WTC11 (cell line): ENCODE measurements at regions not wholly inside any gene's neighbourhood (a gene's known extent, or its start where the extent isn't known, plus 50 kb on each side); places are given as distances from the start of the nearest gene placed in this dataset.
"Not testable (repeated sequence)": the region's sequence is repeated elsewhere in the genome, so short reads cannot be mapped to it uniquely, and the experiment has no call there.

Experiments used
- ATF3 ChIP-seq: sonication (generic); formaldehyde crosslinking; conservative IDR thresholded peaks from 2 replicates; pipeline ENCODE4 v1.8.1; 2022; ENCODE audit warnings: mild to moderate bottlenecking, missing genetic modification reagents
- CTCF ChIP-seq: fragments of 200-600 bp; IDR thresholded peaks from 2 replicates; pipeline ENCODE4 v1.8.0; 2022; ENCODE audit warnings: antibody characterized with exemption
- IRF2 ChIP-seq: sonication (generic); formaldehyde crosslinking; IDR thresholded peaks from 2 replicates; pipeline ENCODE4 v1.8.0; 2022; ENCODE audit warnings: low read depth, missing genetic modification reagents, borderline replicate concordance
- JUN ChIP-seq: sonication (generic); formaldehyde crosslinking; IDR thresholded peaks from 2 replicates; pipeline ENCODE4 v1.8.0; 2023; ENCODE audit warnings: mild to moderate bottlenecking, missing genetic modification reagents
- KAT7 ChIP-seq: sonication (generic); formaldehyde crosslinking; IDR thresholded peaks from 2 replicates; pipeline ENCODE4 v1.8.1; 2023; ENCODE audit warnings: missing genetic modification reagents, mild to moderate bottlenecking, borderline replicate concordance
- MAX ChIP-seq: sonication (generic); formaldehyde crosslinking; IDR thresholded peaks from 2 replicates; pipeline ENCODE4 v1.8.0; 2022; ENCODE audit warnings: mild to moderate bottlenecking, missing genetic modification reagents
- NFE2L1 ChIP-seq: sonication (generic); formaldehyde crosslinking; IDR thresholded peaks from 2 replicates; pipeline ENCODE4 v1.8.1; 2023; ENCODE audit warnings: missing genetic modification reagents
- TP53 ChIP-seq: sonication (generic); formaldehyde crosslinking; IDR thresholded peaks from 2 replicates; pipeline ENCODE4 v1.8.1; 2023; ENCODE audit warnings: mild to moderate bottlenecking, missing genetic modification reagents
- USF1 ChIP-seq: sonication (generic); formaldehyde crosslinking; IDR thresholded peaks from 2 replicates; pipeline ENCODE4 v1.8.0; 2022; ENCODE audit warnings: mild to moderate bottlenecking, missing genetic modification reagents

- not testable (repeated sequence) for TF ChIP-seq USF1; CTCF; TP53; KAT7 (CRISPR knock-in tag); ATF3 (CRISPR knock-in tag); IRF2 (CRISPR knock-in tag); NFE2L1 (CRISPR knock-in tag); MAX (CRISPR knock-in tag); JUN (CRISPR knock-in tag)
Observed at GRCh38 chr16:33935766-33936165, 476.4 kb downstream of the TP53TG3F start.
